Mesodermal cell (in vitro differentiated cells): ENCODE measurements at regions not wholly inside any gene's neighbourhood (a gene's known extent, or its start where the extent isn't known, plus 50 kb on each side); places are given as distances from the start of the nearest gene placed in this dataset.

Experiments used
- H3K27ac ChIP-seq: 2 replicates; pipeline ENCODE4 v1.7.0; 2013; ENCODE audit warnings: mild to moderate bottlenecking, low read depth, low read length, moderate library complexity; ENCODE audit not compliant: severe bottlenecking
- H3K36me3 ChIP-seq: 2 replicates; pipeline ENCODE4 v1.7.1; 2013; ENCODE audit warnings: mild to moderate bottlenecking, low read length, moderate library complexity; ENCODE audit not compliant: control insufficient read depth, insufficient read depth
- H3K4me1 ChIP-seq: one replicate; pipeline ENCODE4 v1.7.1; 2013; ENCODE audit warnings: mild to moderate bottlenecking, low read length; ENCODE audit not compliant: insufficient read depth, control insufficient read depth, poor library complexity, severe bottlenecking
- H3K4me3 ChIP-seq: 2 replicates; pipeline ENCODE4 v1.7.0; 2013; ENCODE audit warnings: low read length, control low read depth, mild to moderate bottlenecking; ENCODE audit not compliant: insufficient read depth, poor library complexity, severe bottlenecking; ENCODE audit errors: extremely low read depth
- H3K9me3 ChIP-seq: 2 replicates; pipeline ENCODE4 v1.7.1; 2013; ENCODE audit warnings: mild to moderate bottlenecking, low read length, moderate library complexity; ENCODE audit not compliant: control insufficient read depth
- WGBS, 2 experiments: methylation state at CpG; one replicate each; pipeline ENCODE4 v1.1.5; 2013; ENCODE audit warnings: missing lambda C conversion rate in 2 of 2; ENCODE audit not compliant: insufficient coverage in 2 of 2; 5-methylcytosine and 5-hydroxymethylcytosine counted together

GRCh38 chr14:85279407-85279806 is 250.5 kb upstream of the FLRT2 start:
- H3K4me3 ChIP-seq = no peak overlapping the region
- WGBS, 2 experiments = no CpG with 5 or more reads among the region's 1 CpG
- H3K27ac ChIP-seq = no peak overlapping the region
- H3K4me1 ChIP-seq = peaks cover 11% of the 10 kb centered on the region
- H3K9me3 ChIP-seq = no peaks in the 10 kb centered on the region
- no peaks in the 10 kb centered on the region for H3K36me3 ChIP-seq

GRCh38 chr14:85280074-85280473 is 249.9 kb upstream of the FLRT2 start:
- no peak overlapping the region for H3K4me3 ChIP-seq
- H3K27ac ChIP-seq = no peak overlapping the region
- H3K9me3 ChIP-seq = no peaks in the 10 kb centered on the region
- H3K36me3 ChIP-seq = no peaks in the 10 kb centered on the region
- H3K4me1 ChIP-seq = peaks cover 11% of the 10 kb centered on the region
- 80 to 85% methylated on average over 2 of the region's 2 CpGs for WGBS, 2 experiments

GRCh38 chr14:85281921-85282320 is 248.0 kb upstream of the FLRT2 start:
- 63 to 80% methylated on average over 1 of the region's 3 CpGs for WGBS, 2 experiments

DNA sequence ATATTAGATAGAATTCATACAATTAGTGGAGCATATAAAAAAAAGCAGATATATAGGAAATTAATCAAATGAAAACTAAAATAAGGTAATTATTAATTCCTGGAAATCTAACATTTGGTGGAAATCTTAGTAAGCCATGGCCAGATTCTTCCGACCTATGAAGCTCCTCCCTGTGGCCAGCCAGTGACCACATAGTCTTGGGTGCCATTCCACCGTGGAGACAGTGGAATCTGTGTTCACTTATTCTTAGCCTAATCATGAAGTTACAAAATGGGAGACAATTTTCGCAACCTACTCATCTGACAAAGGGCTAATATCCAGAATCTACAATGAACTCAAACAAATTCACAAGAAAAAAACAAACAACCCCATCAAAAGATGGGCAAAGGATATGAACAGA is 241.9 kb upstream of the FLRT2 start:
- H3K4me3 ChIP-seq = no peak overlapping the region
- peaks cover 5% of the 10 kb centered on the region for H3K4me1 ChIP-seq
- no peaks in the 10 kb centered on the region for H3K9me3 ChIP-seq
- 93 to 100% methylated on average over 2 of the region's 3 CpGs for WGBS, 2 experiments
- no peaks in the 10 kb centered on the region for H3K36me3 ChIP-seq
- no peak overlapping the region for H3K27ac ChIP-seq

More at GRCh38 chr14:85281921-85282320, 248.0 kb upstream of the FLRT2 start:
- Histone ChIP-seq H3K36me3 (no peaks in the 10 kb centered on the region), H3K27ac (no peak overlapping the region), H3K9me3 (no peaks in the 10 kb centered on the region), H3K4me1 (peaks cover 8% of the 10 kb centered on the region), H3K4me3 (no peak overlapping the region)

GRCh38 chr14:85291731-85292130 is 238.2 kb upstream of the FLRT2 start:
- Histone ChIP-seq H3K9me3 (no peaks in the 10 kb centered on the region), H3K36me3 (no peaks in the 10 kb centered on the region), H3K4me3 (no peak overlapping the region), H3K4me1 (peaks cover 3% of the 10 kb centered on the region), H3K27ac (no peak overlapping the region)
- WGBS, 2 experiments = no CpG with 5 or more reads among the region's 3 CpGs

DNA sequence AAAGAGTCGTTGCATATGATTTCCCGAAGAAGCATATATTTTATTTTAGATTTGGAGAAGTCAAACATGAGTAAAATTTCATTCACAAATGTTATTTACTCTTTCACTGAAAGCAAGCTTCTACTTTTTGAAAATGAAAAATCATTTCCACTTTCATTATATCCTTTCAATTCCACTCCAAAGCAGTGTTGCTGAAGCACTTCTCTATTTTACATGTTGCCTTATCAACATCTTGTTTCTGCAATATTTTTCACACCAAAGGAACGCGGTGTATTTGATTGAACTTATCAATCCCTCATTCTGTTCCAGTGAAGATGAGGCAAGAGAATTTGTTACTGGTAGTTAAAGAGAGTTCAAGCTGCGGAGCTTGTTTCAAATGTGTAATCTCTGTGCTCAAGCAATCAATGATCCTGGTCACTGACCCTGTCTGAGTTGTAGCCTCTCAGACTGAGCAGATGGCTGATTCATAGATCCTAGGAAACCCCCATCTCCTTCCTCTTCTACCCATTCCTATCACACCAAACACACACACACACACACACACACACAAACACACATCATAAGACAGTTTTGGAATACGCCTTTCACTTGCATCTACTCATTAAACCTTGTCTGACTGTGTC is 236.2 kb upstream of the FLRT2 start:
- Histone ChIP-seq H3K4me1 (peaks cover 3% of the 10 kb centered on the region), H3K4me3 (no peak overlapping the region)
- WGBS, 2 experiments = 100% methylated on average over 1 of the region's 6 CpGs; no CpG with 5 or more reads in 1 of the 2 experiments

DNA sequence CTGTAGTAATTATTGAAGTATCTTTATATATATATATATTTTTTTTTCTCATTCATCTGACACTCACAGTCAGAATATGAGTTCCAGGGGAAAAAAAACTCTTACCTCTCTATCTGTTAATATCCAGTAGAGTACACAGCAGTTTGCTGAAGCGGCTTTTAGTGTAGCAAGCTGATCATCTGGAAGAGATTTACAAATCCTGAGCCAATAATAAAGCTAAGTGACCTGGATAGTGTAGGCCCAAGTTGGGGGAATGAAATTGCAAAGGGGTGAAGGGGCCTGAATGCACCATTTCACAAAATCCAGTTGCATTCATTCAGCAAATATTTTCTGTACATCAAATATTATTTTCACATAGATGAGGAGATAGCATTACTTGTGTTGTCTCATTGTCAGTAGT is 234.6 kb upstream of the FLRT2 start:
- no peak overlapping the region for H3K27ac ChIP-seq
- no peaks in the 10 kb centered on the region for H3K36me3 ChIP-seq
- H3K4me3 ChIP-seq = no peak overlapping the region
- H3K9me3 ChIP-seq = no peaks in the 10 kb centered on the region
- 100% methylated on average over 1 of the region's 1 CpG; no CpG with 5 or more reads in 1 of the 2 experiments for WGBS, 2 experiments
- peaks cover 3% of the 10 kb centered on the region for H3K4me1 ChIP-seq

More for the DNA sequence above, 236.2 kb upstream of the FLRT2 start:
- no peaks in the 10 kb centered on the region for H3K36me3 ChIP-seq
- no peaks in the 10 kb centered on the region for H3K9me3 ChIP-seq
- H3K27ac ChIP-seq = no peak overlapping the region

- Histone ChIP-seq H3K9me3 (no peaks in the 10 kb centered on the region), H3K4me1 (peaks cover 3% of the 10 kb centered on the region), H3K36me3 (no peaks in the 10 kb centered on the region), H3K4me3 (no peak overlapping the region), H3K27ac (peak overlapping the region; percentile 69)
- 69% methylated on average over 3 of the region's 3 CpGs for WGBS, 2 experiments
Observed at GRCh38 chr14:85296456-85297210, 233.3 kb upstream of the FLRT2 start.

- Histone ChIP-seq H3K36me3 (no peaks in the 10 kb centered on the region), H3K4me1 (peaks cover 3% of the 10 kb centered on the region), H3K4me3 (no peak overlapping the region), H3K9me3 (no peaks in the 10 kb centered on the region), H3K27ac (no peak overlapping the region)
- 91 to 100% methylated on average over 1 of the region's 1 CpG for WGBS, 2 experiments
Observed at GRCh38 chr14:85300107-85300506, 229.8 kb upstream of the FLRT2 start.

GRCh38 chr14:85301506-85301905 is 228.4 kb upstream of the FLRT2 start:
- Histone ChIP-seq H3K4me3 (no peak overlapping the region), H3K27ac (no peak overlapping the region), H3K36me3 (no peaks in the 10 kb centered on the region), H3K9me3 (no peaks in the 10 kb centered on the region), H3K4me1 (no peaks in the 10 kb centered on the region)
- 100% methylated on average over 1 of the region's 4 CpGs; no CpG with 5 or more reads in 1 of the 2 experiments for WGBS, 2 experiments

GRCh38 chr14:85306024-85306423 is 223.9 kb upstream of the FLRT2 start:
- no peak overlapping the region for H3K4me3 ChIP-seq
- H3K4me1 ChIP-seq = no peaks in the 10 kb centered on the region
- no peak overlapping the region for H3K27ac ChIP-seq
- H3K9me3 ChIP-seq = no peaks in the 10 kb centered on the region
- WGBS, 2 experiments = no CpG with 5 or more reads among the region's 3 CpGs
- H3K36me3 ChIP-seq = no peaks in the 10 kb centered on the region
